ENCODE measurements at regions not wholly inside any gene's neighbourhood (a gene's known extent, or its start where the extent isn't known, plus 50 kb on each side); places are given as distances from the start of the nearest gene placed in this dataset.
"Not testable (repeated sequence)": the region's sequence is repeated elsewhere in the genome, so short reads cannot be mapped to it uniquely, and the experiment has no call there.

DNA sequence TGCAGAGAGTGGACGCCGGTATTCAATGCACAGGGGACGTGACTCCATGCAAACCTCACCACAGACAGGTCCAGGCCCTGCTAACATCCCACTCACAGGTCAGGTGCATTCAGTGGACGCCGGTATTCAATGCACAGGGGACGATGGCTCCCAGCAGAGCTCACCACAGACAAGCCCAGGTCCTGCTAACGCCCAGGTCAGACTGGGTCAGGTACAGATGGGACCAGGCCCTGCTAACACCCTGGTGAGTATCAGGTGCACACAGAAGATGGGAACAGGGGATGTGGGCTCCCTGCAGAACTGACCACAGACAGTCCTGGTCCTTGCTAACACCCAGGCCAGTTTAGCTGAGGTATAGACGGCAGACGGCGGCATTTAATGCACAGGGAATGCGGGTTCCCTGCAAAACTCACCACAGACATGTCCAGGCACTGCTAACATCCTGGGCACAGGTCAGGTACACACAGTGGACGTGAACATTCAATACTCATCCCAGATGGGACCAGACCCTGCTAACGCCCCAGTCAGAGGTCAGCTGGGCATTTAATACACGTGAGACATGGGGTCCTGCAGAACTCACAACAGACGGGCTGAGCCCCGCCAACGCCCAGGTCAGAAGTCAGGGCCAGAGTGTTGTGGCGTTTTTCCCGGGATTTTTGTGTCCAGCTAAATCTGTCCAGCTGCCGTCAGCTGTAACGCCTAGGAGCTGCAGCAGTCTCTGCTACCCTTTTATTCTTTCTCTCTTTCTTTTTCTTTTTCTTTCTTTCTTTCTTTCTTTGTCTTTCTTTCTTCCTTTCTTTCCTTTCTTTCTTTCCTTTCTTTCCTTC is 99.2 kb downstream of the SHOX start (continued):
- TF ChIP-seq SIX5 (IDR thresholded peaks at IDR 0.05; ENCODE audit: low read depth, low read length) (no peak), BRCA1 (IDR thresholded peaks at IDR 0.05; ENCODE audit: low read depth, low read length) (no peak), ASH2L (IDR thresholded peaks at IDR 0.05; ENCODE audit: low read length) (no peak), JUN (IDR thresholded peaks at IDR 0.05; ENCODE audit: low read depth, low read length) (no peak), CBX8 (IDR thresholded peaks at IDR 0.05; ENCODE audit: borderline replicate concordance, low read depth, low read length) (no peak), E2F6 (IDR thresholded peaks at IDR 0.05) (no peak)
- TF ChIP-seq, protein P1, sequence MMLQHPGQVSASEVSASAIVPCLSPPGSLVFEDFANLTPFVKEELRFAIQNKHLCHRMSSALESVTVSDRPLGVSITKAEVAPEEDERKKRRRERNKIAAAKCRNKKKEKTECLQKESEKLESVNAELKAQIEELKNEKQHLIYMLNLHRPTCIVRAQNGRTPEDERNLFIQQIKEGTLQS (IDR thresholded peaks at IDR 0.05; ENCODE audit: insufficient read depth, low read depth, low read length) = no peak

GRCh38 chrX:729101-729500 is 98.5 kb downstream of the SHOX start:
- H3K4me1 ChIP-seq (replicated peaks in 1 of 4; ENCODE audit: control insufficient read depth in 3 of 4, insufficient read depth in 4 of 4, low read length in 3 of 4); H2BK120ac ChIP-seq (replicated peaks; ENCODE audit: low read depth, low read length); H3K79me2 ChIP-seq (ENCODE audit: control insufficient read depth in 1 of 2, insufficient read depth in 2 of 2, low read length in 2 of 2); H3K36me3 ChIP-seq (ENCODE audit: control insufficient read depth in 2 of 4, insufficient read depth in 4 of 4, low read length in 3 of 4); H2BK15ac ChIP-seq (ENCODE audit: low read length); H2BK5ac ChIP-seq (ENCODE audit: low read depth, low read length); H3K4me2 ChIP-seq (ENCODE audit: insufficient read depth in 1 of 2, low read depth in 2 of 2, low read length in 2 of 2); H3K4ac ChIP-seq (replicated peaks; ENCODE audit: insufficient read length, low read depth, low read length); H3K18ac ChIP-seq (ENCODE audit: extremely low read depth, low read length); H3K23me2 ChIP-seq (ENCODE audit: low read depth, low read length); H2AFZ ChIP-seq (ENCODE audit: low read length); H3K27me3 ChIP-seq (replicated peaks in 1 of 4; ENCODE audit: control insufficient read depth in 3 of 4, extremely low read depth in 1 of 4, insufficient read depth in 3 of 4, low read length in 3 of 4); H2AK5ac ChIP-seq (ENCODE audit: low read depth, low read length); H3K23ac ChIP-seq (ENCODE audit: insufficient read length); POLR2A ChIA-PET (ENCODE audit: partially characterized antibody); H4K8ac ChIP-seq (ENCODE audit: extremely low read depth, insufficient read depth, low read length); CTCF ChIA-PET (ENCODE audit: partially characterized antibody); H4K20me1 ChIP-seq (replicated peaks in 1 of 2; ENCODE audit: control insufficient read depth in 1 of 2, insufficient read depth in 2 of 2, low read length in 2 of 2); H3K9ac ChIP-seq (replicated peaks in 1 of 4; ENCODE audit: extremely low read depth in 1 of 4, low read depth in 3 of 4, low read length in 3 of 4); H3K27ac ChIP-seq (ENCODE audit: low read depth, low read length); H2BK20ac ChIP-seq (ENCODE audit: low read length); DNase-seq (ENCODE audit: low read depth in 1 of 2, low spot score in 2 of 2); H4K5ac ChIP-seq (ENCODE audit: insufficient read length, low read depth, low read length); H3K79me1 ChIP-seq (ENCODE audit: low read depth, low read length); H3K4me3 ChIP-seq (ENCODE audit: extremely low read depth in 1 of 4, insufficient read depth in 2 of 4, low read depth in 3 of 4, low read length in 4 of 4); H3K14ac ChIP-seq (ENCODE audit: insufficient read length); H3K56ac ChIP-seq (replicated peaks; ENCODE audit: insufficient read length, low read depth, low read length); H2BK12ac ChIP-seq (ENCODE audit: low read depth, low read length); FAIRE-seq; H4K91ac ChIP-seq (replicated peaks; ENCODE audit: insufficient read length, low read length): not testable (repeated sequence)
- H3K9me3 ChIP-seq (ENCODE audit: insufficient read depth in 2 of 2, low read depth in 1 of 2, low read length in 1 of 2) = peaks cover 6 to 11% of the 10 kb centered on the region in 2 experiments; a peak in 2 of 4 replicates
- WGBS, 2 experiments (ENCODE audit: extremely low coverage in 1 of 2, insufficient coverage in 1 of 2, insufficient read length in 1 of 2, insufficient replicate concordance in 2 of 2, low coverage in 1 of 2, low lambda C conversion rate in 2 of 2, missing lambda C conversion rate in 1 of 2) = 84% methylated on average over 12 of the region's 14 CpGs; no CpG with 5 or more reads in 1 of the 2 experiments

Data from H1 (cell line).